Caco-2 (cell line): ENCODE measurements at regions not wholly inside any gene's neighbourhood (a gene's known extent, or its start where the extent isn't known, plus 50 kb on each side); places are given as distances from the start of the nearest gene placed in this dataset.
A peak's percentile ranks its signal among the peaks of the same experiment; 100 is the strongest.

Experiments
- BruUV-seq: library from RNA; stranded (reverse); fragments of 400-500 nt; replicated peaks from 2 replicates; lab custom pipeline; 2021; lab: Mats Ljungman, UMichigan
- CTCF ChIA-PET: fragments of 300-600 bp; sonication (Branson Sonifier 250); formaldehyde crosslinking; loops from one replicate; lab custom pipeline; 2022; ENCODE audit warnings: antibody characterized with exemption; lab: Charles Lee
- POLR2A ChIA-PET: fragments of 300-600 bp; sonication (Branson Sonifier 250); formaldehyde crosslinking; loops from one replicate; lab custom pipeline; 2022; ENCODE audit warnings: antibody characterized with exemption; lab: Charles Lee
- DNase-seq, 2 experiments: peaks; one replicate each; pipeline versions ENCODE4 v3.0.0 to v3.0.0-alpha.2; 2020 to 2022
- H3K27me3 ChIP-seq: replicated peaks from 2 replicates; pipeline ENCODE4 v1.6.0; 2011; ENCODE audit warnings: low read length; ENCODE audit not compliant: control insufficient read depth, insufficient read depth
- H3K36me3 ChIP-seq: 2 replicates; pipeline ENCODE4 v1.5.1; 2011; ENCODE audit warnings: low read length; ENCODE audit not compliant: control insufficient read depth, insufficient read depth
- H3K4me1 ChIP-seq: fragments of 250-450 bp; sonication (Bioruptor Pico); 2 replicates; pipeline ENCODE4 v1.5.1; 2020; ENCODE audit warnings: mild to moderate bottlenecking
- H3K4me3 ChIP-seq: 2 replicates; pipeline ENCODE4 v1.5.1; 2011; ENCODE audit warnings: low read depth, mild to moderate bottlenecking, control low read depth, low read length
- H3K9me3 ChIP-seq: fragments of 250-450 bp; sonication (Bioruptor Pico); 2 replicates; pipeline ENCODE4 v1.5.1; 2020; ENCODE audit warnings: mild to moderate bottlenecking, moderate library complexity
- H3K27ac Mint-ChIP-seq: one replicate; pipeline ENCODE4 v1.8.0; 2022; ENCODE audit warnings: mixed read lengths; ENCODE audit not compliant: unreplicated experiment
- H3K27me3 Mint-ChIP-seq: one replicate; pipeline ENCODE4 v1.8.0; 2022; ENCODE audit warnings: mixed read lengths; ENCODE audit not compliant: insufficient read depth, unreplicated experiment
- H3K36me3 Mint-ChIP-seq: one replicate; pipeline ENCODE4 v1.8.0; 2022; ENCODE audit warnings: mild to moderate bottlenecking, mixed read lengths; ENCODE audit not compliant: insufficient read depth, unreplicated experiment
- H3K4me1 Mint-ChIP-seq: one replicate; pipeline ENCODE4 v1.8.0; 2022; ENCODE audit warnings: low read depth, mixed read lengths; ENCODE audit not compliant: unreplicated experiment
- H3K4me3 Mint-ChIP-seq: one replicate; pipeline ENCODE4 v1.8.0; 2022; ENCODE audit warnings: mild to moderate bottlenecking, moderate library complexity, mixed read lengths; ENCODE audit not compliant: unreplicated experiment
- H3K9me3 Mint-ChIP-seq: one replicate; pipeline ENCODE4 v1.8.0; 2022; ENCODE audit warnings: mixed read lengths; ENCODE audit not compliant: unreplicated experiment
- intact Hi-C: fragments of 100-400 bp; cut with micrococcal nuclease; formaldehyde crosslinking; loops from one replicate; pipeline ENCODE4 v1.10.0; 2022; ENCODE audit not compliant: unreplicated experiment
- TF ChIP-seq, protein P1 (sequence below), 2 experiments: fragments of 200-600 bp in 1 of 2; IDR thresholded peaks; 1 replicate in 1 of 2; 2 replicates in 1 of 2; pipeline versions ENCODE4 v1.5.1 to v1.8.0; 2011 to 2022; ENCODE audit warnings: antibody characterized with exemption in 1 of 2, control low read depth in 1 of 2, inconsistent platforms in 1 of 2, low read depth in 1 of 2, low read length in 1 of 2, mild to moderate bottlenecking in 1 of 2, moderate library complexity in 1 of 2; ENCODE audit not compliant: insufficient read depth in 1 of 2, severe bottlenecking in 1 of 2, unreplicated experiment in 1 of 2

DNA sequence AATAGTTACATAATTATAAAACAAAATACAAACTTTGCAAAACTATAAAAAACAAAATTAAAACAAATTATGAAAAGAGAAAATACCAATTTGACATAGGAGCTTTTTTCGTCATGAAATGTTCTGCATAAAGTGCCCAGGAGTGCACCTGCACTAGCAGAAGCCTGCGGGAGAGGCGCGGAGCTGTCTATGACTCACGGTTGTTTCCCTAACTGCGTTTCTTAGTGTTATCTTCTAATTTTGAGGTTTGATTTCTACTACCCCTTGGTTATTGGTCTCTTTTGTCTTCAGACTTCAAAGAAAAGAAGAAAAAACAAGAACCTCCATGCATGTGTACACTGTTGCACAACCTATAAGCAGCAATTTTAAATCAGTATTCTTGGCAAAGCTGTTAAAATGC is 740.9 kb upstream of the LRRC4C start:
- no TSS peak for BruUV-seq
- ChIA-PET CTCF (no interaction called here), POLR2A (no interaction called here)
- Histone ChIP-seq H3K36me3 (no peaks in the 10 kb centered on the region), H3K4me3 (no peak overlapping the region), H3K9me3 (no peaks in the 10 kb centered on the region), H3K27me3 (no peaks in the 10 kb centered on the region), H3K4me1 (no peaks in the 10 kb centered on the region)
- no peak overlapping the region for H3K4me3 Mint-ChIP-seq
- no peaks in the 10 kb centered on the region for H3K4me1 Mint-ChIP-seq
- peaks cover 13% of the 10 kb centered on the region for H3K9me3 Mint-ChIP-seq
- intact Hi-C loops, result no loop called here
- no peak for DNase-seq
- TF ChIP-seq, protein P1, sequence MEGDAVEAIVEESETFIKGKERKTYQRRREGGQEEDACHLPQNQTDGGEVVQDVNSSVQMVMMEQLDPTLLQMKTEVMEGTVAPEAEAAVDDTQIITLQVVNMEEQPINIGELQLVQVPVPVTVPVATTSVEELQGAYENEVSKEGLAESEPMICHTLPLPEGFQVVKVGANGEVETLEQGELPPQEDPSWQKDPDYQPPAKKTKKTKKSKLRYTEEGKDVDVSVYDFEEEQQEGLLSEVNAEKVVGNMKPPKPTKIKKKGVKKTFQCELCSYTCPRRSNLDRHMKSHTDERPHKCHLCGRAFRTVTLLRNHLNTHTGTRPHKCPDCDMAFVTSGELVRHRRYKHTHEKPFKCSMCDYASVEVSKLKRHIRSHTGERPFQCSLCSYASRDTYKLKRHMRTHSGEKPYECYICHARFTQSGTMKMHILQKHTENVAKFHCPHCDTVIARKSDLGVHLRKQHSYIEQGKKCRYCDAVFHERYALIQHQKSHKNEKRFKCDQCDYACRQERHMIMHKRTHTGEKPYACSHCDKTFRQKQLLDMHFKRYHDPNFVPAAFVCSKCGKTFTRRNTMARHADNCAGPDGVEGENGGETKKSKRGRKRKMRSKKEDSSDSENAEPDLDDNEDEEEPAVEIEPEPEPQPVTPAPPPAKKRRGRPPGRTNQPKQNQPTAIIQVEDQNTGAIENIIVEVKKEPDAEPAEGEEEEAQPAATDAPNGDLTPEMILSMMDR (IDR thresholded peaks at IDR 0.05; ENCODE audit: insufficient read depth in 1 of 2, low read depth in 1 of 2, low read length in 1 of 2, severe bottlenecking in 1 of 2, unreplicated experiment in 1 of 2), result no peak
- H3K27ac Mint-ChIP-seq, result no peak overlapping the region
- H3K36me3 Mint-ChIP-seq, result no peaks in the 10 kb centered on the region
- H3K27me3 Mint-ChIP-seq, result no peaks in the 10 kb centered on the region

DNA sequence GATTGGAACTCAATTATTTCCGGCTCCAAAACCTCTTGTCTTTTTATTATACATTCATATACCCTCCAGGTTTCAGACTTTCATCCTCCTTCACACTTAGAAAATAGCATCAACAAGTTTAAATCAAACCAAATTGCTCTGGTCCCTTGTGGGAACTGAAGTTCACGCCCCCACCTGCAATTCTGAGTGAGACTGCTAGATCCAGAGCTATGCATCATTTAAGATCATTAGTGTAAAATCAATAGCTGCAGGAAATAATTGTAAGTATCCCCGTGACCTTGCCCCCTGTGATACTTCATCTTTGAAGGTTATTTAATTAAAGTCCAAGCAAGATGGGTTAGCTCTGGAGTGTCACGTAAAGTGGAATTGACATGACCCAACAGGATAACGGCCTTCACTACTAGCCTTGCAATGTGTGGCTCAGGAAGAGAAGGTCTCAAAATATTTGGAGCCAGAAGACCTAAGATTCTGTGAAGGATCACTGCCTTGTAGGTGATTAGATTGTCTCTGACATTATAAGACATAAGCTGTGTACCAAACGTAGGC is 742.2 kb upstream of the LRRC4C start:
- intact Hi-C loops, result no loop called here
- H3K4me1 Mint-ChIP-seq, result no peaks in the 10 kb centered on the region
- DNase-seq, result no peak
- POLR2A ChIA-PET, result no interaction called here
- TF ChIP-seq, protein P1 (IDR thresholded peaks at IDR 0.05; ENCODE audit: insufficient read depth in 1 of 2, low read depth in 1 of 2, low read length in 1 of 2, severe bottlenecking in 1 of 2, unreplicated experiment in 1 of 2), result no peak
- no peaks in the 10 kb centered on the region for H3K36me3 ChIP-seq
- no peak overlapping the region for H3K27ac Mint-ChIP-seq
- CTCF ChIA-PET, result no interaction called here
- H3K9me3 ChIP-seq, result no peaks in the 10 kb centered on the region
- H3K4me3 ChIP-seq, result no peak overlapping the region
- no peaks in the 10 kb centered on the region for H3K4me1 ChIP-seq
- no TSS peak for BruUV-seq
- no peaks in the 10 kb centered on the region for H3K27me3 ChIP-seq
- peaks cover 10% of the 10 kb centered on the region for H3K9me3 Mint-ChIP-seq
- no peaks in the 10 kb centered on the region for H3K36me3 Mint-ChIP-seq
- H3K4me3 Mint-ChIP-seq, result no peak overlapping the region
- no peaks in the 10 kb centered on the region for H3K27me3 Mint-ChIP-seq

DNA sequence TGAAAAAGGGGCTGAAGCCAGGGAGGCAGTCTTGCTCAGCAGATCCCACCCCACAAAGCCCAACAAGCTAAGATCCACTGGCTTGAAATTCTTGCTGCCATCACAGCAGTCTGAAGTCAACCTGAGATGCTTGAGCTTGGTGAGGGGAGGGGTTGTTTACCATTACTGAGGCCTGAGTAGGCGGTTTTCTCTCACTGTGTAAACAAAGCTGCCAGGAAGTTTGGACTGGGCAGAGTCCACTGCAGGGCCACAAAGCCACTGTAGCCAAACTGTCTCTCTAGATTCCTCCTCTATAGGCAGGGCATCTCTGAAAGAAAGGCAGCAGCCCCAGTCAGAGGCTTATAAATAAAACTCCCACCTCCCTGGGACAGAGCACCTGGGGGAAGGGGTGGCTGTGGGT is 746.1 kb upstream of the LRRC4C start:
- H3K4me1 ChIP-seq, result no peaks in the 10 kb centered on the region
- ChIA-PET POLR2A (no interaction called here), CTCF (no interaction called here)
- H3K4me3 ChIP-seq, result no peak overlapping the region
- intact Hi-C loops, result no loop called here
- no TSS peak for BruUV-seq
- TF ChIP-seq, protein P1 (IDR thresholded peaks at IDR 0.05; ENCODE audit: insufficient read depth in 1 of 2, low read depth in 1 of 2, low read length in 1 of 2, severe bottlenecking in 1 of 2, unreplicated experiment in 1 of 2), result no peak
- H3K36me3 ChIP-seq, result no peaks in the 10 kb centered on the region
- no peaks in the 10 kb centered on the region for H3K36me3 Mint-ChIP-seq
- no peaks in the 10 kb centered on the region for H3K27me3 ChIP-seq
- H3K27me3 Mint-ChIP-seq, result no peaks in the 10 kb centered on the region
- no peak overlapping the region for H3K27ac Mint-ChIP-seq
- peaks cover 10% of the 10 kb centered on the region for H3K9me3 Mint-ChIP-seq
- peak; percentile 10 to 41 for DNase-seq
- H3K4me1 Mint-ChIP-seq, result no peaks in the 10 kb centered on the region
- H3K4me3 Mint-ChIP-seq, result no peak overlapping the region
- H3K9me3 ChIP-seq, result no peaks in the 10 kb centered on the region
